8988T (cell line): ENCODE measurements at regions not wholly inside any gene's neighbourhood (a gene's known extent, or its start where the extent isn't known, plus 50 kb on each side); places are given as distances from the start of the nearest gene placed in this dataset.
"Not testable (repeated sequence)": the region's sequence is repeated elsewhere in the genome, so short reads cannot be mapped to it uniquely, and the experiment has no call there.

Experiments
- DNase-seq: peaks from one replicate; pipeline ENCODE4 v3.0.0; 2011

- no peak for DNase-seq
Measured at GRCh38 chr5:17690473-17690872, 56.2 kb downstream of the TAF11L14 start.

GRCh38 chr5:17691762-17692161, 57.5 kb downstream of the TAF11L14 start:
- no peak for DNase-seq

GRCh38 chr5:17694371-17694770, 60.1 kb downstream of the TAF11L14 start:
- no peak for DNase-seq

DNA sequence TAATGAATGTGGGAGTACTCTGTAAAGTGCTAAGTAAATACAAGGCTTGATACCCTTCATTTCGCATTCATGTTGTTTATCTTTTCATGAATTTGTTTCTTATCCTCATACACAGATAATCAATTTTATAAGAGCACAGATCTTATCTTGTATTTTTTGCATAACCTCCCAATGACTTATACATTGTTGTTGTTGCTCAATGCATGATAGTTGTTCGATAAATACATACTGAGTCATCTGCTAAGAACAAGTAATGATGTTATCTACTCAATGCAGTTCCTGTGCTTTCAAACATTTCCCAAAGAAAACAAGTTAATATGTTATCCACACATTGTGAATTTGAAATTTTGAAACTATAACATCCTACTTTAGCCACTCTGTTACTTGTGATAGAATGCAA, 60.7 kb downstream of the TAF11L14 start:
- no peak for DNase-seq

- DNase-seq, result no peak
Measured at GRCh38 chr5:17696627-17697026, 62.4 kb downstream of the TAF11L14 start.

DNA sequence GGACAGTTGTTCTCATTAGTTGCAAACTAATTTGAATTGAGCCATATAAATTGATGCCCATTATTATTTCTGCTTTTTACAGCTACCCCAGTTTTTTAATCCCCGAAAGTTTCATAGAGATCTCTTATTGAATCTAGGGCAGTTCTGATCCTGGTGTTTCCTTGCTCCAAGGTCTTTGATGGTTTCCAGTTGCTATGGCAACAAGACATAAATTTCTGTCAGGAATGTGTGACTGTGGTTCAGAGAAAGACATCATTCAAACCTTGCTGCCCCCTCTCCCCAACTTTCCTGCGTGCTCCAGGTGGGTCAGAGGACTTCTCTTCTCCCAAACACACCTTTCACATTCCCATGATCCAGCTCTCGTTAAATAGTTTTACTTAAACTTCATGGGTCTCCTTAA, 63.4 kb downstream of the TAF11L14 start:
- no peak for DNase-seq

DNA sequence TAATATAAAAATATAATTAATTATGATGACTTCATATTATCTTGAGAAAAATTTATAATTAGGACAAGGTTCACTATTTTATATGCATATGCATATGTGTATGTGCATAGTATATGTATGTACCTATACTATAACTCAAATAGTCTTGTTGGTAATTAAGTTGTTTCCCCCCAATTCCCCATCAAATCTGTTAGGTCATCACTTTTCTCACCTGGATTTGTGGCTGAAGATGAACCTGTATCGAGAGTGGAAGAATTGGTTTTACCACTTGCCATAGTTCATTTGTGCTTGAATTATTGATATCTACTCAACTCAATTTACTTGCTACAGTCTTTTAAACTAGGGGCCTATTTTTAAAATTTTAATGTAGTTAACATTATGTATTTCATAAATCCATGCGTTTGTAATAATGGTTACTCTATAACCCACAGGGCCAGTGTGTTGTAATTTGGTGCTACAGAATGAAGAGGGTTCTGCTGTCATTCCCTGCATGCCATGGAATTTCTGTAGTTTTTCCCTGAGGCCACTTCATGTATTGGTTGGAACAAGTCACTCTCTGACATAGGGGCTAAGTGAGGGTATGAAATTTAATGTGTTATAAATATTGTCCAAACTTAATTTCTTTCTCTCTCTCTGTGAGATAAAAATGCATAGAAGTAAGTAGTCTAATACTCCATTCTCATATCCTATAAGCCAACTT, 74.9 kb downstream of the TAF11L14 start:
- no peak for DNase-seq

GRCh38 chr5:17713301-17713700, 79.0 kb downstream of the TAF11L14 start:
- no peak for DNase-seq

- DNase-seq, result no peak
Measured at GRCh38 chr5:17714186-17714585, 79.9 kb downstream of the TAF11L14 start.

DNA sequence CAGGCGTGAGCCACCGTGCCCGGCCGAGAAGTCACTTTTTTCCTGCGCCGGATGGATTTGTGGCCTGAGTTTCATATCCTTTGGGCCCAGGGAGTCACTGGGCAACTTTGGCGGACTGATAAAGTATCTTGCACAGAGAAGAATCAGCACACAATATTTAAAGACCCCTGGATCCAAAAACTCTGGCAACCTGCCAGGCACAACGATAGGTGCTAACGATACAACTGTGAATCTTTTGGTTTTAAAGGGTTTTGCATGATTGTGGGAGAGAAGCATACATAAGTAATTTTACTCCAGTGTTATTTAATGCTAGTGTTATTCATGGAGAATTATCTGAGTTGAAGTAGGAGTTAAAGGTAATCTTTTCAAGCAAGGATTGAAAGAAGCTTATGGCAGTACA, 85.3 kb downstream of the TAF11L14 start:
- DNase-seq, result no peak

GRCh38 chr5:17720071-17720470, 85.8 kb downstream of the TAF11L14 start:
- DNase-seq, result no peak

- no peak for DNase-seq
Measured at GRCh38 chr5:17723876-17724275, 89.6 kb downstream of the TAF11L14 start.

GRCh38 chr5:17727098-17727497, 92.8 kb downstream of the TAF11L14 start:
- no peak for DNase-seq

GRCh38 chr5:17730421-17730820, 96.2 kb downstream of the TAF11L14 start:
- DNase-seq, result no peak

DNA sequence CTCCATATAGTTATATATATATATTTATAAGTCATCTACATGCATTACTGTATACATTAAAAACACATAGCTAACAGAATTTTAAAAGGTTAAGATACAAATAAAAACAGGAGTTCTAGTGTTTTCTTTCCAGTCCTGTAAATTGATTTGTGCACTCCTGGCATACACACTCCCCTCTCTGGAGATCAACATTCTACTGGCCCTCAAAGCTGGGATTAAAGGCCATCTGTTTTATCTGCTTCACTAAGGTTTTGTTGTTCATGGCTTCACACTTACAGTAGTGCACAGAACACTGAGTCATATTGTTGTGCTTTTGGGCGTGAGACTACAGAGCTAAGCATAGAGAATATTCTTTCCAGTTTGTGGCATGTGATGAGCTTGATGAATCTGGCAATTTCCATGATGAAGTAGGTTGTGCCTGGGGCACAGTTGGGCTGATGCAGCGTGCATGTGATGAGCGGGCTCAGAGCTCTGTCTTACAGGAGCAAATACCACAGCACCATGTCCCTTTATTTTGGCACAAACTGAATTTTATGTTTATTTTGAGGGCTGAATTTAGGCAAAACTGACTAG, 98.2 kb downstream of the TAF11L14 start:
- no peak for DNase-seq

DNA sequence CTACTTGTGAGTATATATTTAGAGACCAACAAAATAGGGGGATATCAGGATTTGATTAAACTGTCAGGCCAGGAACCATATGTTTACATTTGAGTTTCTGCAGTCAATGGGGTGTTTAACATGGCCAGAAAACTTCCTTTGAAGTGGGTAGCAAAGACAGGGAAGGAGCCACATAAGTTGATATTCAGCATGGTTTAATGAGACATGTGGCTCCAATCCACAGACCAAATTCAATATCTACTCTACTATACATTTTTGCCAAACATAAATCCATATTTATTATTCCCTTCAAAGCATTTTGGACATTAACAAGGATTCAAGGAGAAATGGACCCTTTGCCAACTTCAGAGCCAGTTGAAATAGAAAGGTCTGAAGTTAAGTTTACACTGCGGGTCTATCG, 99.8 kb downstream of the TAF11L14 start:
- no peak for DNase-seq

DNA sequence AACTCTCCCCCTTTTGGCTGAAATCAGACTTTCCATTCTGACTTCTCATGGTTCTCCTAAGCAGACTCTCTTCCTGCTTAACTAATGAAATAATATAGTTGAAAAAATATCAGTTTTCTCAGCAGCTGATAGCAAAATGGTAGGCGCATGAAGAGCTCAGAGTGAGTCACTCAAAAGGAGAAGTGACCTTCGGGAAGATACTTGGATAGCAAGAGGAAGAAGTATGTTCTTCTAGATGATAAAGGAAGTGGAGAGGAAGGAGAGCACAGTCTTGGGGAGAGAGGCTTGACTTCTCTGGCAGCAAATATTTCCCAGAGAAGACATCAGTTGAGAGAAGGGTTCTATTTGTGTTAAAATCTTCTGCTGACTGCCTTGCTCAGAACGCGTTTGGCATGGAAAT, 101.5 kb downstream of the TAF11L14 start:
- no peak for DNase-seq

GRCh38 chr5:17737092-17737491, 102.8 kb downstream of the TAF11L14 start:
- no peak for DNase-seq

- no peak for DNase-seq
Measured at GRCh38 chr5:17738446-17738845, 104.2 kb downstream of the TAF11L14 start.

GRCh38 chr5:17743580-17744435, 109.5 kb downstream of the TAF11L14 start:
- DNase-seq, result no peak

- DNase-seq, result no peak
Measured at GRCh38 chr5:17748201-17748600, 113.9 kb downstream of the TAF11L14 start.

DNA sequence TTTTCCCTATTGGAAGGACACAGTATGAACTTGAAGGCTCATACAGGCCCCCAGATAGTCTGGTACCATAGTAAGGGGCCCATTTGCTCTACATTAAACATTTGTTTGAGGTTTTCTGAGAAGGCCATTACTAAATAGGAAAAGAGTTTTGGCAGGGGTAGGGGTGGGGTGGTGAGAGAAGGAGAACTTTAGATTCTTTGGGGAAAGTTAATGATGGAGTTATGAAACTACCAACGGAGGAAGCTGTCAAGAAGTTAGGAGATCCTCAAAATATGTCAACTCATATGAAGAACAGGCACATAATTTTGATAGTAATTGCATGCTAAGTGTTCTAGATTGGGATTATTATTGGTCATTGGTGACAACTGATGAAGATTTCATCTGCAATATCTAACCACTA, 114.7 kb downstream of the TAF11L14 start:
- no peak for DNase-seq

DNA sequence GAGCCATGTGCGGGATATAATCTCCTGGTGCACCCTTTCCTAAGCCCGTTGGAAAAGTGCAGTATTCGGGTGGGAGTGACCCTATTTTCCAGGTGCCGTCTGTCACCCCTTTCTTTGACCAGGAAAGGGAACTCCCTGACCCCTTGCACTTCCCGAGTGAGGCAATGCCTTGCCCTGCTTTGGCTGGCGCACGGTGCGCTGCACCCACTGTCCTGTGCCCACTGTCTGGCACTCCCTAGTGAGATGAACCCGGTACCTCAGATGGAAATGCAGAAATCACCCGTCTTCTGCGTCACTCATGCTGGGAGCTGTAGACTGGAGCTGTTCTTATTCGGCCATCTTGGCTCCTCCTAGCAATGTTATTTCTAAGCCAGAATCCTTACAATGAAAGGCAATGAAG, 121.1 kb downstream of the TAF11L14 start:
- not testable (repeated sequence) for DNase-seq

GRCh38 chr5:17761326-17761725, 127.1 kb downstream of the TAF11L14 start:
- no peak for DNase-seq
